ENCODE measurements at regions not wholly inside any gene's neighbourhood (a gene's known extent, or its start where the extent isn't known, plus 50 kb on each side); places are given as distances from the start of the nearest gene placed in this dataset.

GRCh38 chr7:27032839-27033238 lies 63.0 kb downstream of the HOXA1 start:
- no peak for TF ChIP-seq CTCF (IDR thresholded peaks at IDR 0.05)
- no peak for TF ChIP-seq JUND (IDR thresholded peaks at IDR 0.05)
- no peak for TF ChIP-seq NRF1 (IDR thresholded peaks at IDR 0.05; ENCODE audit: low read depth, low read length)
- no peak for TF ChIP-seq EP300 (IDR thresholded peaks at IDR 0.05; ENCODE audit: borderline replicate concordance in 1 of 2, low read depth in 1 of 2, low read length in 1 of 2)
- TF ChIP-seq FOXM1 (IDR thresholded peaks at IDR 0.05; ENCODE audit: low read depth): no peak
- no peak for TF ChIP-seq MAX (IDR thresholded peaks at IDR 0.05; ENCODE audit: low read depth)
- no peak for TF ChIP-seq POLR2AphosphoS5 (IDR thresholded peaks at IDR 0.05; ENCODE audit: low read depth, low read length)
- no peak for TF ChIP-seq SMC3 (IDR thresholded peaks at IDR 0.05; ENCODE audit: low read depth, low read length)
- no peak for TF ChIP-seq MXI1 (IDR thresholded peaks at IDR 0.05; ENCODE audit: low read depth, low read length)
